IMR-90 (cell line): ENCODE measurements at regions not wholly inside any gene's neighbourhood (a gene's known extent, or its start where the extent isn't known, plus 50 kb on each side); places are given as distances from the start of the nearest gene placed in this dataset.

Source experiments
- MAZ ChIP-seq: IDR thresholded peaks from 2 replicates; pipeline ENCODE4 v1.6.1; 2012; ENCODE audit warnings: low read depth, mild to moderate bottlenecking, low read length, improper control_type of control experiment, moderate library complexity, borderline replicate concordance
- USF2 ChIP-seq: fragments of 150-350 bp; IDR thresholded peaks from 2 replicates; pipeline ENCODE4 v1.6.1; 2017; ENCODE audit warnings: mild to moderate bottlenecking, antibody characterized with exemption, low read length, low read depth

DNA sequence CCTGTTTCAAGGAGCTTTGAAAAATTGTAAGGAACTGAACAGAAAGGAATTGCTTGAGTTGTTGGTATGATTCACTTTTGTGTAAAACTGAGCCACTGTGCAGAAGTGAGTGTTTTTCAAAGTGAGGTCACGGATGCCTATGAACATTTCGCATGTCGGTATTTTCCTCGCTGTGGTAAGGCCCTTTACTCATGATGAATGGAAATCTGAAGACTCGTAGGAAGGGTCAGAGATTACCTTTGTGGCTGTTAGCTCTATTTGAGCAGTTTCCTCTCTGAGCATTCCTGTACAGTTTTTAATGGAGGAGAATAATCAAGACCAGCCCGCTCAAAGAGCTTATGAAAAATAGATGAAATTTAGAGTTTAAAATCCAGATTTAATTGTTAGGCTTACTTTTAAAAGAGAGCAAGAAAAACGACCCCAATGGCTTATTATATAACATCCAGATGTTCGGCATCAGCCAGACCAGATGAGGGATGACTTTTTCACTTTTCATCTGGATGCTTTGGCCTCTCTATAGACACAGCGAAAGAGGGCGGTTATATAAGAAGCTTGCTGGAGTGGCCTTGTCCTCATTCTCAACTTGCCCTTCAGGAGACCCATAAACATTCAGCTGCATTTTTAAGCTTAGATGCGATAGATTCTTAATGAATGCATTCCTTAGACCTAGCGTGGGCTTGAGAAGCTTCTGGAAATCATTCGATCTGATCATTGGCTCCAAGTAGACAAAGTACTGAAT, 99.5 kb downstream of the CD83 start (continued):
- TF ChIP-seq USF2: no peak
- no peak for TF ChIP-seq MAZ
